Liver (tissue), 8 donors: ENCODE measurements at regions not wholly inside any gene's neighbourhood (a gene's known extent, or its start where the extent isn't known, plus 50 kb on each side); places are given as distances from the start of the nearest gene placed in this dataset.

Experiments
- DNase-seq: peaks from one replicate; pipeline ENCODE4 v3.0.0-alpha.2; 2017; ENCODE audit warnings: low spot score
- H3K27ac ChIP-seq, 2 donors: one replicate each; pipeline ENCODE4 v1.7.0; 2013; ENCODE audit warnings: inconsistent platforms in 2 of 2, low read length in 2 of 2, control low read depth in 1 of 2, low read depth in 1 of 2, mild to moderate bottlenecking in 1 of 2
- H3K27me3 ChIP-seq, 4 donors: one replicate each; pipeline versions ENCODE4 v1.6.1 to v1.7.0; 2013; ENCODE audit warnings: low read length in 3 of 4, inconsistent platforms in 1 of 4, mild to moderate bottlenecking in 1 of 4, moderate library complexity in 1 of 4; ENCODE audit not compliant: control insufficient read depth in 4 of 4, insufficient read depth in 4 of 4
- H3K36me3 ChIP-seq, 4 donors: one replicate each; pipeline versions ENCODE4 v1.6.1 to v1.7.0; 2013; ENCODE audit warnings: low read length in 3 of 4, mild to moderate bottlenecking in 3 of 4, low read depth in 1 of 4, moderate library complexity in 1 of 4; ENCODE audit not compliant: control insufficient read depth in 4 of 4, insufficient read depth in 3 of 4
- H3K4me1 ChIP-seq, 4 donors: one replicate each; pipeline versions ENCODE4 v1.6.1 to v1.7.0; 2013; ENCODE audit warnings: low read length in 3 of 4, mild to moderate bottlenecking in 3 of 4, moderate library complexity in 1 of 4; ENCODE audit not compliant: control insufficient read depth in 4 of 4, insufficient read depth in 4 of 4
- H3K4me3 ChIP-seq, 3 donors: one replicate each; pipeline versions ENCODE4 v1.6.1 to v1.7.0; 2013; ENCODE audit warnings: low read length in 3 of 3, control low read depth in 1 of 3, low read depth in 1 of 3, mild to moderate bottlenecking in 1 of 3
- H3K9ac ChIP-seq, 2 donors: one replicate each; pipeline ENCODE4 v1.7.0; 2013; ENCODE audit warnings: low read length in 2 of 2, mild to moderate bottlenecking in 2 of 2, moderate library complexity in 2 of 2, control low read depth in 1 of 2, low read depth in 1 of 2
- H3K9me3 ChIP-seq, 4 donors: one replicate each; pipeline versions ENCODE4 v1.6.1 to v1.7.0; 2013; ENCODE audit warnings: low read length in 3 of 4; ENCODE audit not compliant: control insufficient read depth in 4 of 4
- ATF3 ChIP-seq: IDR thresholded peaks from 2 replicates; pipeline ENCODE4 v1.6.1; 2016; ENCODE audit warnings: antibody characterized with exemption
- CTCF ChIP-seq: fragments of 150-350 bp; IDR thresholded peaks from 2 replicates; pipeline ENCODE4 v1.5.1; 2017; ENCODE audit warnings: improper control_type of control experiment, low read depth, low read length; ENCODE audit not compliant: missing input control
- EGR1 ChIP-seq, 2 donors: IDR thresholded peaks; 2 replicates each; pipeline ENCODE4 v1.6.1; 2016 to 2018; ENCODE audit warnings: antibody characterized with exemption in 2 of 2, low read depth in 2 of 2
- FOXA1 ChIP-seq: IDR thresholded peaks from 2 replicates; pipeline ENCODE4 v1.6.1; 2016; ENCODE audit warnings: antibody characterized with exemption
- FOXA2 ChIP-seq: IDR thresholded peaks from 2 replicates; pipeline ENCODE4 v1.6.1; 2016; ENCODE audit warnings: antibody characterized with exemption
- GABPA ChIP-seq, 2 donors: IDR thresholded peaks in 1 of 2; conservative IDR thresholded peaks in 1 of 2; 2 replicates each; pipeline ENCODE4 v1.6.1; 2016; ENCODE audit warnings: antibody characterized with exemption in 2 of 2, mild to moderate bottlenecking in 1 of 2, moderate library complexity in 1 of 2
- HNF4A ChIP-seq, 2 donors: conservative IDR thresholded peaks; 2 replicates each; pipeline ENCODE4 v1.6.1; 2016; ENCODE audit warnings: antibody characterized with exemption in 2 of 2, mild to moderate bottlenecking in 2 of 2
- HNF4G ChIP-seq: IDR thresholded peaks from 2 replicates; pipeline ENCODE4 v1.6.1; 2016; ENCODE audit warnings: antibody characterized with exemption
- JUND ChIP-seq, 2 donors: IDR thresholded peaks; 2 replicates each; pipeline ENCODE4 v1.6.1; 2016; ENCODE audit warnings: antibody characterized with exemption in 2 of 2
- NR2F2 ChIP-seq: IDR thresholded peaks from 2 replicates; pipeline ENCODE4 v1.6.1; 2016; ENCODE audit warnings: antibody characterized with exemption
- REST ChIP-seq: IDR thresholded peaks from 2 replicates; pipeline ENCODE4 v1.6.1; 2016; ENCODE audit warnings: antibody characterized with exemption, mild to moderate bottlenecking
- RXRA ChIP-seq, 2 donors: IDR thresholded peaks; 2 replicates each; pipeline ENCODE4 v1.6.1; 2017 to 2018; ENCODE audit warnings: antibody characterized with exemption in 2 of 2, mild to moderate bottlenecking in 1 of 2
- SP1 ChIP-seq: IDR thresholded peaks from 2 replicates; pipeline ENCODE4 v1.6.1; 2018; ENCODE audit warnings: antibody characterized with exemption, mild to moderate bottlenecking
- TAF1 ChIP-seq: conservative IDR thresholded peaks from 2 replicates; pipeline ENCODE4 v1.6.1; 2016; ENCODE audit warnings: antibody characterized with exemption, mild to moderate bottlenecking
- YY1 ChIP-seq: IDR thresholded peaks from 2 replicates; pipeline ENCODE4 v1.6.1; 2016; ENCODE audit warnings: antibody characterized with exemption, mild to moderate bottlenecking
- ZBTB33 ChIP-seq: IDR thresholded peaks from 2 replicates; pipeline ENCODE4 v1.6.1; 2016; ENCODE audit warnings: antibody characterized with exemption
- WGBS: extraction: QIAGEN DNeasy Blood & Tissue Kit; methylation state at CpG from one replicate; pipeline ENCODE4 v1.1.7; 2013; 5-methylcytosine and 5-hydroxymethylcytosine counted together
- donor health status: healthy.
- donor health status: healthy.
- donor health status: healthy.
- donor health status: healthy.
- donor health status: healthy.

GRCh38 chr16:20247076-20247475 is 80.2 kb downstream of the GP2 start:
- Histone ChIP-seq H3K36me3 (no peaks in the 10 kb centered on the region), H3K4me3 (no peak overlapping the region), H3K9ac (no peak overlapping the region), H3K27ac (no peak overlapping the region), H3K9me3 (no peaks in the 10 kb centered on the region), H3K27me3 (no peaks in the 10 kb centered on the region), H3K4me1 (no peaks in the 10 kb centered on the region)
- TF ChIP-seq YY1: no peak
- TF ChIP-seq ATF3: no peak
- TF ChIP-seq TAF1: no peak
- TF ChIP-seq RXRA (IDR thresholded peaks at IDR 0.05): no peak
- no peak for TF ChIP-seq SP1
- TF ChIP-seq HNF4G: no peak
- TF ChIP-seq HNF4A (conservative IDR thresholded peaks at IDR 0.05): no peak
- no peak for TF ChIP-seq GABPA (IDR thresholded peaks at IDR 0.05 in 1 of 2, conservative IDR thresholded peaks at IDR 0.05 in 1 of 2)
- no peak for TF ChIP-seq NR2F2
- 81% methylated on average over 3 of the region's 3 CpGs for WGBS
- DNase-seq: no peak

- no peaks in the 10 kb centered on the region for H3K4me1 ChIP-seq
- no peak overlapping the region for H3K9ac ChIP-seq
- no peak for DNase-seq
- no peak overlapping the region for H3K4me3 ChIP-seq
- H3K27ac ChIP-seq: no peak overlapping the region
- H3K36me3 ChIP-seq: no peaks in the 10 kb centered on the region
- H3K27me3 ChIP-seq: no peaks in the 10 kb centered on the region
- TF ChIP-seq REST: no peak
- TF ChIP-seq HNF4G: no peak
- no peak for TF ChIP-seq SP1
- TF ChIP-seq RXRA (IDR thresholded peaks at IDR 0.05): no peak
- no peak for TF ChIP-seq CTCF
- no peak for TF ChIP-seq FOXA2
- no peak for TF ChIP-seq TAF1
- TF ChIP-seq ZBTB33: no peak
- no peak for TF ChIP-seq YY1
- no peak for TF ChIP-seq JUND (IDR thresholded peaks at IDR 0.05)
- no peak for TF ChIP-seq GABPA (IDR thresholded peaks at IDR 0.05 in 1 of 2, conservative IDR thresholded peaks at IDR 0.05 in 1 of 2)
- no peak for TF ChIP-seq HNF4A (conservative IDR thresholded peaks at IDR 0.05)
- no peak for TF ChIP-seq FOXA1
- TF ChIP-seq EGR1 (IDR thresholded peaks at IDR 0.05; ENCODE audit: low read depth in 2 of 2): no peak
- WGBS: 34% methylated on average over 3 of the region's 3 CpGs
- no peaks in the 10 kb centered on the region for H3K9me3 ChIP-seq
These were observed 83.5 kb downstream of the GP2 start for GRCh38 chr16:20243731-20244281.
